Epithelial cell of esophagus (primary cell): ENCODE measurements at regions not wholly inside any gene's neighbourhood (a gene's known extent, or its start where the extent isn't known, plus 50 kb on each side); places are given as distances from the start of the nearest gene placed in this dataset.

Source experiments
- DNase-seq: peaks from one replicate; pipeline ENCODE4 v3.0.0; 2010; ENCODE audit warnings: low read depth
- H3K4me3 ChIP-seq: 2 replicates; pipeline ENCODE4 v1.5.1; 2011; ENCODE audit warnings: mild to moderate bottlenecking, low read length, control low read depth
- TF ChIP-seq, protein P1 (sequence below): IDR thresholded peaks from 2 replicates; pipeline ENCODE4 v1.5.1; 2011; ENCODE audit warnings: low read depth, mild to moderate bottlenecking, low read length, control low read depth, inconsistent platforms; ENCODE audit not compliant: insufficient read depth; ENCODE audit errors: missing control alignments

DNA sequence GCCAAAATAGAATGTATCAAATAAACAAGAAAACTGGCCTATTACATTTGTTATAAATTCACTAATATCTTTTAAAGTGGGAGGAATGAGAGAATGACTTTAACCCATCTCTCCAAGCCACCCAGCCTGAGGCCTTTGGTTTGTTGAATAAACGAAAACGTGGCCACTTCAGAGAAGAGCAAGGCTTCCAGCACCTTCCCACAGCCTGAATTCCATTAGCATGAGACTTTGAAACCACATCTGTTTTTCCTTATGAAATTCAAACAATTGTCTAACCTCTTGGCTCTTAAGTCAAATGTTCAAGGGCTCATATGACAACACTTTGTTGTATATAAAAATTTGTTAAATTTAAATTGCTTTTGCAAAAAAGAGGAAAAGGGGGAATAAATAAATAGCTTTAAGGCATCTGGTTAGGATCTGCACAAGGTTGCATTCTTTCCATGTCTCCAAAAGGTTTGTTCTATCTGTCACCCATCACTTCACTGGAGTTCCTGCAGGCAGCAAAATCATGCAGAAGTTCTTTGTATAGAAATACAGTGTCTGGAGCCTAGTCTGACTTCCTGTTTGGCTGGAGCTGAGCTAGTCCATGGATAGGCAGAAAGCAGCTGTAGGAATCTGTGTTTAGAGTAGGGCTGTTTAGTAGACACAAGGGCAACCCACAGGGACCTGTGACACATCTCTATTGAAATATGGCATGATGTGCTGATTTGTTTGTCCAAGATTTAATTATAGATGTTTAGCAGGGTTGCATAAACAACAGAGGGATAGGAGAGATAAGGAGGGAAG is 502.3 kb downstream of the KCTD12 start:
- DNase-seq = peak; percentile 81
- TF ChIP-seq, protein P1, sequence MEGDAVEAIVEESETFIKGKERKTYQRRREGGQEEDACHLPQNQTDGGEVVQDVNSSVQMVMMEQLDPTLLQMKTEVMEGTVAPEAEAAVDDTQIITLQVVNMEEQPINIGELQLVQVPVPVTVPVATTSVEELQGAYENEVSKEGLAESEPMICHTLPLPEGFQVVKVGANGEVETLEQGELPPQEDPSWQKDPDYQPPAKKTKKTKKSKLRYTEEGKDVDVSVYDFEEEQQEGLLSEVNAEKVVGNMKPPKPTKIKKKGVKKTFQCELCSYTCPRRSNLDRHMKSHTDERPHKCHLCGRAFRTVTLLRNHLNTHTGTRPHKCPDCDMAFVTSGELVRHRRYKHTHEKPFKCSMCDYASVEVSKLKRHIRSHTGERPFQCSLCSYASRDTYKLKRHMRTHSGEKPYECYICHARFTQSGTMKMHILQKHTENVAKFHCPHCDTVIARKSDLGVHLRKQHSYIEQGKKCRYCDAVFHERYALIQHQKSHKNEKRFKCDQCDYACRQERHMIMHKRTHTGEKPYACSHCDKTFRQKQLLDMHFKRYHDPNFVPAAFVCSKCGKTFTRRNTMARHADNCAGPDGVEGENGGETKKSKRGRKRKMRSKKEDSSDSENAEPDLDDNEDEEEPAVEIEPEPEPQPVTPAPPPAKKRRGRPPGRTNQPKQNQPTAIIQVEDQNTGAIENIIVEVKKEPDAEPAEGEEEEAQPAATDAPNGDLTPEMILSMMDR = no peak
- H3K4me3 ChIP-seq = no peak overlapping the region

DNA sequence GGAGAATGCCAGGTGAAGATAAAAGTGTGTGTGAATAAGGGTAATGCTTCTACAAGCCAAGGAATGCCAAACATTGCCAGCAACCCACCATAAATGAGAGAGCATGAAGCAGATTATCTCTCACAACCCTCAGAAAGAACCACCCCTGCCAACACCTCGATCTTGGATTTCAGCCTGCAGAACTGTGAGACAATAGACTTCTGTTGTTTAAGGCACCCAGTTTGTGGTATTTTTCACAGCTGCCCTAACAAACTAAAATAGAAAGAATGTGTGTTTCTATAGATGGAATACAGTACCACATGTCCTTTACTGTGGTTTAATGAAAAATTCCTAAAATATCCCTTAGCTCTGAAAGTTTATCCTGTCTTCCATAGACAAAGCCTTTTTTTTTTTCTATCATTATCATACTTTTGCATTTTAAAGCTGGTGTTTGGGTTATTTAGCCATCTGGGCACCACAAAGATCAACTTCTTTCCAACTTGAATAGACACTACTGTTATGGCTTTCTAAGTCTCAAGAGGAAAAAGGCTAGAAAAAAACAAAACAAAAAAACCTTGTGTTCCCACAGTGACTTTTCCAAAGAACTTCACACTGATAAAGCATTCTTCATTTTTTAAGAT is 505.6 kb downstream of the KCTD12 start:
- no peak overlapping the region for H3K4me3 ChIP-seq
- TF ChIP-seq, protein P1 = no peak
- DNase-seq = no peak

DNA sequence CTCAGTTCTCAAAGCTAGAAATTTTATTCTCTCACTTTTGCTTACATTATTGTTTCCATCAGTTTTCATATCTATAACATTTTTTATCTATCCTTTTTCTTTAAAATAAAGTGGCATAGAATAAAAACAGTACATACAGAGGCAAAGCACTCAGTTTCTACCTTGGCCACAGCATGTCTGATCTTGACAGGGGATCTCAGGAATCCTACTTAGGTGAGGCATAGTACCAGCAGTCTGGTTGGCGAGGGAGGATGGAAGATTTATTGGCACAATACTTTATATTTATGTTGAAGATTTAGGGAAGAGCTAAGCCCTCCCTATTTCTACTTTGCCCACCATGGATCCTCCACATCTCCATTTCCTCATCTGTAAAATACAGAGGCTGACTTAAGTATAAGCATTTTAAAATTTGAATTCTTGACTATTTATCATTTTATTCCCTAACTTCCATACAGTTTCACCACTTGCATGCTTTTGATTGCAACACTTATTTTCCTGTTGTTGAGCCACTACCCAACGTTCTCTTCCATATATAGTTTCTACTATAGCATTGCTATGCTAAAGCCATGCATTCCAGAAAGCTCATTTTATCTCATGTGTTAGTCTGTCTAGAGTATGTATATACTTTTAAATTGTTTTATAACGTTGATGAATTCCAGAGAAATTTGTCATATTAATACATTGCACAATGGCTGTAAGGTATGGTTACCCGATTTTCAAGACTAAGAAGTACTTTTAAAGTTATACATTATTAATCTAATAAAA is 506.7 kb downstream of the KCTD12 start:
- TF ChIP-seq, protein P1 = no peak
- peak; percentile 74 for DNase-seq
- no peak overlapping the region for H3K4me3 ChIP-seq

DNA sequence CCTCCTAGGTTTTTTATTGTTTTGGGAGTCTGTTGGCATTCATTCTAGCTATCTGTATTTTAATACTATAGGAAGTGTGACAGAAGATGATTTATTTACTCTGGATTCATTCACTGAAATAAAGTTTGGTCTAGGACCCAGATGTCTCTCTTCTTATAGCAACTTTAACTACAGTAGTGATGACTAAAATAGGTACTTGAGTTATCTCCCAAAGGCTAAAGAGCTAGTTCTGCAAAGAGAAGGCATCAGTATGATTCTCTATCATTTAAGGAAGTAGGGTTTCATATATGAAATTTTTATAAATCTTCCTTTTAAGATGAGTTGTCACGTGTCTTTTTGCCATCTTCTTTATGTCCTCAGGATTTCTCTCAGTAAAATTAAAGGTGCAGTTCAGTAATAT is 507.4 kb downstream of the KCTD12 start:
- TF ChIP-seq, protein P1 = no peak
- DNase-seq = no peak
- H3K4me3 ChIP-seq = no peak overlapping the region

DNA sequence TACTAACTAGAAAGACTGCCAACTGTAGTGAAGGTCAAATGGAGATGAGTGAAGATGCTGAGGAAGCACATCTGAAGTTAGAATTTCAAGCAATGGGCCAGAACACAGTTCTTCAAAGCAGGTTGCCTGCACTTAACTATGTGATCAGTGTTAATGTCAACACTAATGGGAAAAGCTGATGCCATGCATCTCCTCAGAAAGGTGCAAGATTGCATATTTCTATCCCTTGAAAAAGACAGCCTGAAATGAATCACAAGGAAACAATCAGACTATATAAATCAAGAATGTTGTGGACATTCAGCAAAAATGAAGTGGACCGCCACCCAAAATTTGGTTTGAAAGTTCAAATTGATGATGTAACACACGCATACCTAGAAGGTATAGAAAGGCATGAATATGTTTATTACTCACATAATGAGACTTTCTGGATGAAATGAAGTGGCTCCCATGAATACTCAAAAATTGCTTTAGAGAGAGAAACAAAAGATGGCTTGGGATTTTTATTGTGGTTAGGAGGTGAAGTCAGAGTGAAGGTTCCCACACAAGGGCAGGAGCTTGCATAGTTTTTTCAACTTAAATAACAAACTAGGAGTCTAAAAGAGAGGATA is 522.4 kb downstream of the KCTD12 start:
- H3K4me3 ChIP-seq = no peak overlapping the region
- DNase-seq = no peak

DNA sequence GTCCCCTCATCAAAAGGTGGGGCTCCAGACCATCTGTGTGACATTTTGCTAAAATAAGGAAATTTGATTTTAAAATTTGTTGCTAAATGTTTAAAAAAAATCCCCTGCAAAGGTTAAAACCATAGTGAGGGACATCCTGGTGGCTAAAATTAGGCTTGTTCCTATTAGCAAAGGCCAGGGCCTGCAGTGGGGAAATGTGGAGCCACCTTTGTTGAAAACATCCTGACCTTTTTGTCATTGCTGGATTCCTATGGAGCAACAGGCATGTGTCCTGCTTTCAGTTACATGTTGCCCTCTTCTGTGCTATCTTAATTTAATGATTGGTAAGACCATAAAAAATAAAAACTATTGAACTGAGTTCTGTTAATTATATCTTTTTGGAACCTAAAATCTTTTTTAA is 524.3 kb downstream of the KCTD12 start:
- no peak for DNase-seq
- no peak overlapping the region for H3K4me3 ChIP-seq
- TF ChIP-seq, protein P1 = no peak

More for the DNA sequence above, 522.4 kb downstream of the KCTD12 start:
- TF ChIP-seq, protein P1 = no peak
